HUES6 (cell line): ENCODE measurements at regions not wholly inside any gene's neighbourhood (a gene's known extent, or its start where the extent isn't known, plus 50 kb on each side); places are given as distances from the start of the nearest gene placed in this dataset.
A peak's percentile ranks its signal among the peaks of the same experiment; 100 is the strongest.
"Not testable (repeated sequence)": the region's sequence is repeated elsewhere in the genome, so short reads cannot be mapped to it uniquely, and the experiment has no call there.

Source experiments
- H3K27ac ChIP-seq: 2 replicates; pipeline ENCODE4 v1.7.0; 2013; ENCODE audit warnings: low read depth, mild to moderate bottlenecking, low read length, inconsistent platforms
- H3K27me3 ChIP-seq: 2 replicates; pipeline ENCODE4 v1.6.1; 2013; ENCODE audit warnings: low read length; ENCODE audit not compliant: control insufficient read depth, insufficient read depth
- H3K36me3 ChIP-seq: 2 replicates; pipeline ENCODE4 v1.6.1; 2013; ENCODE audit warnings: low read length; ENCODE audit not compliant: control insufficient read depth, insufficient read depth
- H3K4me1 ChIP-seq: 2 replicates; pipeline ENCODE4 v1.6.1; 2013; ENCODE audit warnings: low read length; ENCODE audit not compliant: control insufficient read depth, insufficient read depth
- H3K4me3 ChIP-seq: 2 replicates; pipeline ENCODE4 v1.5.1; 2013; ENCODE audit warnings: low read depth, low read length
- H3K9ac ChIP-seq: one replicate; pipeline ENCODE4 v1.6.1; 2013; ENCODE audit warnings: mild to moderate bottlenecking, low read length
- H3K9me3 ChIP-seq: 2 replicates; pipeline ENCODE4 v1.6.1; 2013; ENCODE audit warnings: low read depth, low read length; ENCODE audit not compliant: control insufficient read depth, insufficient read depth

- no peaks in the 10 kb centered on the region for H3K27me3 ChIP-seq
- H3K9ac ChIP-seq: no peak overlapping the region
- no peaks in the 10 kb centered on the region for H3K36me3 ChIP-seq
- peaks cover 20% of the 10 kb centered on the region for H3K9me3 ChIP-seq
- no peaks in the 10 kb centered on the region for H3K4me1 ChIP-seq
- H3K4me3 ChIP-seq: no peak overlapping the region
- H3K27ac ChIP-seq: no peak overlapping the region
These were observed 1136.7 kb upstream of the TMPRSS15 start for GRCh38 chr21:19540287-19540686.

- Histone ChIP-seq H3K9me3 (peaks cover 30% of the 10 kb centered on the region), H3K36me3 (no peaks in the 10 kb centered on the region; the same call in 1 of the 2 replicates), H3K4me3 (no peak overlapping the region), H3K4me1 (no peaks in the 10 kb centered on the region), H3K9ac (no peak overlapping the region), H3K27me3 (no peaks in the 10 kb centered on the region), H3K27ac (no peak overlapping the region)
These were observed 1138.0 kb upstream of the TMPRSS15 start for GRCh38 chr21:19541602-19542001.

GRCh38 chr21:19544493-19544892 is 1140.9 kb upstream of the TMPRSS15 start:
- not testable (repeated sequence) for H3K4me1 ChIP-seq, H3K4me3 ChIP-seq, H3K27ac ChIP-seq

GRCh38 chr21:19547951-19548840 is 1144.6 kb upstream of the TMPRSS15 start:
- Histone ChIP-seq H3K27ac (no peak overlapping the region), H3K4me3 (no peak overlapping the region), H3K9me3 (peaks cover 39% of the 10 kb centered on the region), H3K9ac (no peak overlapping the region), H3K27me3 (no peaks in the 10 kb centered on the region), H3K36me3 (no peaks in the 10 kb centered on the region; the same call in 1 of the 2 replicates), H3K4me1 (peaks cover 4% of the 10 kb centered on the region)

More at GRCh38 chr21:19544493-19544892, 1140.9 kb upstream of the TMPRSS15 start:
- H3K9ac ChIP-seq, H3K36me3 ChIP-seq, H3K27me3 ChIP-seq: not testable (repeated sequence)
- H3K9me3 ChIP-seq: peaks cover 36% of the 10 kb centered on the region

- Histone ChIP-seq H3K4me3 (peak overlapping the region; percentile 27), H3K4me1 (peaks cover 30% of the 10 kb centered on the region), H3K27ac (peak overlapping the region; percentile 51; the same call in 1 of the 2 replicates), H3K27me3 (no peaks in the 10 kb centered on the region), H3K36me3 (no peaks in the 10 kb centered on the region), H3K9ac (no peak overlapping the region), H3K9me3 (peaks cover 10% of the 10 kb centered on the region; the same call in 1 of the 2 replicates)
These were observed 1150.5 kb upstream of the TMPRSS15 start for GRCh38 chr21:19553919-19554615.

- Histone ChIP-seq H3K4me3 (no peak overlapping the region), H3K9ac (no peak overlapping the region)
These were observed 1153.5 kb upstream of the TMPRSS15 start for GRCh38 chr21:19557046-19557445.

GRCh38 chr21:19557488-19557887 is 1153.9 kb upstream of the TMPRSS15 start:
- Histone ChIP-seq H3K27ac (no peak overlapping the region), H3K9ac (no peak overlapping the region), H3K36me3 (no peaks in the 10 kb centered on the region), H3K4me3 (no peak overlapping the region), H3K9me3 (no peaks in the 10 kb centered on the region), H3K27me3 (no peaks in the 10 kb centered on the region), H3K4me1 (peaks cover 30% of the 10 kb centered on the region)

More at GRCh38 chr21:19557046-19557445, 1153.5 kb upstream of the TMPRSS15 start:
- Histone ChIP-seq H3K27me3 (no peaks in the 10 kb centered on the region), H3K4me1 (peaks cover 30% of the 10 kb centered on the region), H3K36me3 (no peaks in the 10 kb centered on the region), H3K9me3 (no peaks in the 10 kb centered on the region; the same call in 1 of the 2 replicates), H3K27ac (no peak overlapping the region)

- Histone ChIP-seq H3K27ac (no peak overlapping the region), H3K27me3 (no peaks in the 10 kb centered on the region), H3K9ac (no peak overlapping the region), H3K4me1 (no peaks in the 10 kb centered on the region), H3K9me3 (no peaks in the 10 kb centered on the region), H3K36me3 (no peaks in the 10 kb centered on the region), H3K4me3 (no peak overlapping the region)
These were observed 1162.0 kb upstream of the TMPRSS15 start for GRCh38 chr21:19565587-19565986.

GRCh38 chr21:19566975-19567374 is 1163.4 kb upstream of the TMPRSS15 start:
- Histone ChIP-seq H3K36me3 (no peaks in the 10 kb centered on the region), H3K9ac (no peak overlapping the region), H3K9me3 (no peaks in the 10 kb centered on the region), H3K4me3 (no peak overlapping the region), H3K4me1 (no peaks in the 10 kb centered on the region), H3K27me3 (no peaks in the 10 kb centered on the region), H3K27ac (no peak overlapping the region)

- no peak overlapping the region for H3K27ac ChIP-seq
- H3K9me3 ChIP-seq: no peaks in the 10 kb centered on the region
These were observed 1173.8 kb upstream of the TMPRSS15 start for GRCh38 chr21:19577381-19577780.

GRCh38 chr21:19590044-19590443 is 1186.5 kb upstream of the TMPRSS15 start:
- Histone ChIP-seq H3K36me3 (no peaks in the 10 kb centered on the region), H3K27me3 (no peaks in the 10 kb centered on the region), H3K4me3 (no peak overlapping the region), H3K9me3 (no peaks in the 10 kb centered on the region), H3K9ac (no peak overlapping the region), H3K4me1 (no peaks in the 10 kb centered on the region), H3K27ac (no peak overlapping the region)

More at GRCh38 chr21:19577381-19577780, 1173.8 kb upstream of the TMPRSS15 start:
- no peaks in the 10 kb centered on the region for H3K36me3 ChIP-seq
- H3K4me1 ChIP-seq: no peaks in the 10 kb centered on the region
- no peak overlapping the region for H3K4me3 ChIP-seq
- H3K27me3 ChIP-seq: no peaks in the 10 kb centered on the region
- no peak overlapping the region for H3K9ac ChIP-seq
